ENCODE measurements at regions not wholly inside any gene's neighbourhood (a gene's known extent, or its start where the extent isn't known, plus 50 kb on each side); places are given as distances from the start of the nearest gene placed in this dataset.
"Not testable (repeated sequence)": the region's sequence is repeated elsewhere in the genome, so short reads cannot be mapped to it uniquely, and the experiment has no call there.

- DNase-seq (ENCODE audit: low read depth): no peak
Measured at GRCh38 chr13:33659894-33660293, 158.1 kb upstream of the RFC3 start.

- DNase-seq (ENCODE audit: low read depth): no peak
Measured at GRCh38 chr13:33662392-33662791, 155.6 kb upstream of the RFC3 start.

- no peak for DNase-seq (ENCODE audit: low read depth)
Measured at GRCh38 chr13:33665626-33666175, 152.2 kb upstream of the RFC3 start.

- no peak for DNase-seq (ENCODE audit: low read depth)
Measured at GRCh38 chr13:33671560-33671959, 146.4 kb upstream of the RFC3 start.

- DNase-seq (ENCODE audit: low read depth): not testable (repeated sequence)
Measured at GRCh38 chr13:33672022-33672421, 145.9 kb upstream of the RFC3 start.

- no peak for DNase-seq (ENCODE audit: low read depth)
Measured at GRCh38 chr13:33676045-33676989, 141.6 kb upstream of the RFC3 start.

- DNase-seq (ENCODE audit: low read depth): no peak
Measured at GRCh38 chr13:33677215-33677614, 140.7 kb upstream of the RFC3 start.

- DNase-seq (ENCODE audit: low read depth): no peak
Measured at GRCh38 chr13:33678084-33678483, 139.9 kb upstream of the RFC3 start.

- DNase-seq (ENCODE audit: low read depth): peak; percentile 51
Measured at GRCh38 chr13:33678906-33679657, 138.9 kb upstream of the RFC3 start.

- no peak for DNase-seq (ENCODE audit: low read depth)
Measured at GRCh38 chr13:33679658-33680012, 138.3 kb upstream of the RFC3 start.

GRCh38 chr13:33682020-33682564 lies 135.9 kb upstream of the RFC3 start:
- DNase-seq (ENCODE audit: low read depth): no peak

- not testable (repeated sequence) for DNase-seq (ENCODE audit: low read depth)
Measured at GRCh38 chr13:33682646-33683045, 135.3 kb upstream of the RFC3 start.

- no peak for DNase-seq (ENCODE audit: low read depth)
Measured at GRCh38 chr13:33683376-33683775, 134.6 kb upstream of the RFC3 start.

GRCh38 chr13:33684874-33685273 lies 133.1 kb upstream of the RFC3 start:
- DNase-seq (ENCODE audit: low read depth): no peak

GRCh38 chr13:33686772-33687480 lies 131.0 kb upstream of the RFC3 start:
- DNase-seq (ENCODE audit: low read depth): no peak

GRCh38 chr13:33690354-33690753 lies 127.6 kb upstream of the RFC3 start:
- DNase-seq (ENCODE audit: low read depth): no peak

GRCh38 chr13:33691980-33692379 lies 126.0 kb upstream of the RFC3 start:
- DNase-seq (ENCODE audit: low read depth): no peak

- DNase-seq (ENCODE audit: low read depth): no peak
Measured at GRCh38 chr13:33692531-33692930, 125.4 kb upstream of the RFC3 start.

- no peak for DNase-seq (ENCODE audit: low read depth)
Measured at GRCh38 chr13:33694546-33694945, 123.4 kb upstream of the RFC3 start.

- no peak for DNase-seq (ENCODE audit: low read depth)
Measured at GRCh38 chr13:33696530-33696929, 121.4 kb upstream of the RFC3 start.

GRCh38 chr13:33697926-33698325 lies 120.0 kb upstream of the RFC3 start:
- DNase-seq (ENCODE audit: low read depth): no peak

GRCh38 chr13:33707449-33707848 lies 110.5 kb upstream of the RFC3 start:
- DNase-seq (ENCODE audit: low read depth): no peak

All from stimulated activated CD8-positive, alpha-beta memory T cell treated with anti-CD3 and anti-CD28 coated beads, Interleukin-4, amount 100 ng/mL, for 24 hours (primary cell).